OCI-M2 (cell line): ENCODE measurements at regions not wholly inside any gene's neighbourhood (a gene's known extent, or its start where the extent isn't known, plus 50 kb on each side); places are given as distances from the start of the nearest gene placed in this dataset.

Experiments
- DNase-seq: peaks from one replicate; lab custom pipeline; 2025; ENCODE audit not compliant: unreplicated experiment; lab: John Stamatoyannopoulos, UW

GRCh38 chr14:96979611-96980074 lies 182.5 kb downstream of the VRK1 start:
- no peak for DNase-seq

DNA sequence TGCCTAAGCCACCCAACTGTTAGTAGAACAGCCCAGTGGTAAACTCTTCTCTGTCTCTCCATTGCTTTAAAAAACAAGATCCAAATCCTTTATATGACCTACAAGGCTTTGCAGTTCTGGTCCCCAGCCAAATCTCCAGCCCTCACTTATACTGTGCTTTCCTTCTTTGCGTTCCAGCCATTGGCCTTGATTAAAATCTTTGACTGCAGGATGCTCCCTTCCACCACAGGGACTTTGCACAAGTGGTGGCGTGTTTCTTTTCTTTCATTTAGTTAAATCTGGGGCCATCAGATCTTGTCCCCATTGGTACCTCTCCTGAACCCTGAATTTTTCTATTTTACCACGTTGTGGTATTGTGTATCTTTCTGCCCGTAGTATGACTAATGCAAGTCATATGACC lies 183.7 kb downstream of the VRK1 start:
- no peak for DNase-seq

- DNase-seq: no peak
Observed at GRCh38 chr14:96986256-96987085, 189.3 kb downstream of the VRK1 start.

DNA sequence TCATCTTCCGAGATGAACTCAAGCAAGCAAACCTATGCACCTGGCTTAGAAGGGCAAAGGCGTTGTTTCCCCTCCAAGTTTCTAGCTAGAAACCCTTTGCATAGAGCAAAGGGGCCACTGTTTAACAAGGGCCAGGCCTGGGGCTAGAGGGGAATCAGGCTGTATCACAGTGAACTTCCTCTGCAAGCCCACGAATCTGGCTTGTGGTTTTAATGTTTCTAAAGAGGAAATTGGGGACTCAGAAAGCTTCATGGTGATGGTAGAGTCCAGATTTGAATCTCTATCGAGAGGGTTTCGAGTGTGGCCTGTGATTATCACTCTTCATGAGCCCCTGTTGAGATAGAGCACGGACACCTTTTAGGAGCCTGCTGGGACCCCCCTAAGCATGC lies 189.9 kb downstream of the VRK1 start:
- DNase-seq: no peak

- DNase-seq: no peak
Observed at GRCh38 chr14:96987771-96988170, 190.6 kb downstream of the VRK1 start.

- DNase-seq: no peak
Observed at GRCh38 chr14:96989306-96989705, 192.1 kb downstream of the VRK1 start.

- no peak for DNase-seq
Observed at GRCh38 chr14:96991226-96991625, 194.0 kb downstream of the VRK1 start.

- no peak for DNase-seq
Observed at GRCh38 chr14:96994999-96995398, 197.8 kb downstream of the VRK1 start.

DNA sequence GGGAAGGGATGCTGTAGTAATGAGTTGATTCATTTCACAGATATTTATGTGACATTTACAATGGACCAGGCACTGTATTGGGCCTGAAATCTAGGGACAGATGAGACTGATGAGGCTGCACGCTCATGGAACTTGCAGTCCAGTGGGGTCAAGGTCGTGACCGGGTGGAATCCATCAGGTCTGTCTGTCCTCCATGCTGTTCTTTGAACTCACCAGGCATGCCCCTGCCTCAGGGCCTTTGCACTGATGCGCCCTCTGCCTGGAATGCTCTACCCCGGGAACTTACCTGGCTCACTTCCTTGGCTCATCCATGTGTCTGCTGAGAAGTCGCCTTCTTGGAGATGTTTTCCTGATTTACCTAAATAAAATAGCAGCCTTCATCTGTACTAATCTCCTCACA lies 200.1 kb downstream of the VRK1 start:
- no peak for DNase-seq

DNA sequence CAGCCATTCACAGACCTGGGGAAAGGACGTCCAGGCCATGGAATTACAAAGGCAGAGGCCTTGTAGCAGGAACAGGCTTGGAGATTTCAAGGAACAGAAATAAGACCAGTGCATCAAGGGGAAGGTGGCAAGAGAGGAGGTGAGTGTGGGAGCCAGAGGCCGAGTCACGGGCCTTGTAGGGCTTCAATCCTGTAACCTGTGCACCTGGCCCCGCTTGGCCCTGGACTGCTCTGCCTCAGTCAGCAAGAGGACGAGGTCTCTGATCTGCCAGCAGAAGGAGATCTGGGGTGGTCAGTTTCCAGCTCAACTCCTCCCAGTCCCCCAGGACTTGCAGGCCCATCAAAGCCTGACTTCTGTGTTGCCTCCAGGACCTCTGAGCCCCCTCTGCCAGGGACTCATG lies 200.8 kb downstream of the VRK1 start:
- no peak for DNase-seq

DNA sequence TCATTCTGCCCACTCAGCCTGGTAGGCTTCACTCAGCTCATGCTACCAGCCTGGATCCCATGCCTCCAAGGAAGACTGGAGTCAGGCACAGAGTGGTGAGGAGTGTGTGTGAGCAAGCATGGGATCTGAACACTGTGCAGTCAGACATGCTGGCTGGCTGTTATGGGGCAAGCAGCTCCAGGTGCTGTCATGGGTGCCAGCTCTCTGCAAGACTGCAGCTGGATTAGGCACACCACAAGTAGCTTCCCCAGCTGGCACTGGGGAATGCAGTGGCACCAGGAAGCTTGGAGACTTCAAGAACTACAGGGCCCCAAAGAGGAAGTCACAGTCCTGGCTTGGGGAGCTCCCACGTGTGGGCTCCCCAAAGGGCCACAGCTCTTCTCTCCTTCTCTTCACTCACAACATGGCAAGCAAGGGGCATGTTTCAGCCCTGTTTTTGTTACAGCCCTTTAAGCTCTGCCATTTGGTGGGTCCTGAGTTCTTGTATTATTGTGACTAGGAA lies 202.5 kb downstream of the VRK1 start:
- no peak for DNase-seq

DNA sequence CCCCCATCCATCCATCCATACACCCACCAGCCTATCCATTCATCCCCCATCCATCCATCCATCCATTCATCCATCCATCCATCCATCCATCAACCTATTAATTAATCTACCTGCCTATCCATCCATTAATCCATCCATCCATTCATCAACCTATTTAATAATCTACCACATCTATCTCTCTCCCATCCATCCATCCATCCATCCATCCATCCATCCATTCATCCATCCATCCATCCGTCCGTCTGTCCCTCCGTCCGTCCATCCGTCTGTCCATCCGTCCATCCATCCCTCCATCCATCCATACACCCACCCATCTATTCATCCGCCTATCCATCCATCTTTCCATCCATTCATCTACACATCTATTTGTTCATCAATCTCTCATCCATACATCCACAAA lies 205.3 kb downstream of the VRK1 start:
- DNase-seq: no peak

GRCh38 chr14:97005934-97006333 lies 208.8 kb downstream of the VRK1 start:
- no peak for DNase-seq

DNA sequence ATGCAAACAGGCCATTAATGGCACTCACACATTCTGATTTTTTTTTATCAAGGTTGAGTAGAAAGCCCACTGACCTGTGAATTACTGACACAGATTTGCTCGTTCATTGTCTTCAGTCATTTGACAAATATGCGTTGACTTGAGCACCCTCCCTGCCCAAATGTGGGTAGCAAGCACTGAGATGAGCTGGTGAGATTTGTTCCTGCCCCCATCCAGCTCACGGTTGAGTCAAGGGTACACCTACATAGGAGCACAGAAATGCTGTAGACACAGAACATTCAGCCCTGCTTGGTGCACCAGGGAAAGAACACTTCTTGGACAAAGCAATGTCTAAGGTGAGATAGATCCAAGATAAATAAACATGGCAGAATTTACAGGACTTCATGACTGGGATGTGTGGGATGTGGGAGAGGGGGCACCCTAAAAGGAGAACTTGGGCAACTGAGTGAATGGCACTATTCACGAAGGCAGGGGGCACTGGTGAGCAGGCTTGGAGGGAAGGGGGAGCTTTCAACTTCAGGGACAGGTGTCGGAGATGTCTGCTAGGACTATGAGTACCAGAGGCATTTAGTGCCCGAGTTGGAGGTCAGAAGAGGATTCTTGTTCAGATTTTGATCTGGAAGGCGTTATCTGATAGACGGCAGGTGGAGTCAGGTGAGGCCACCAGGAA lies 213.4 kb downstream of the VRK1 start:
- DNase-seq: no peak

- DNase-seq: no peak
Observed at GRCh38 chr14:97013878-97014277, 216.7 kb downstream of the VRK1 start.

DNA sequence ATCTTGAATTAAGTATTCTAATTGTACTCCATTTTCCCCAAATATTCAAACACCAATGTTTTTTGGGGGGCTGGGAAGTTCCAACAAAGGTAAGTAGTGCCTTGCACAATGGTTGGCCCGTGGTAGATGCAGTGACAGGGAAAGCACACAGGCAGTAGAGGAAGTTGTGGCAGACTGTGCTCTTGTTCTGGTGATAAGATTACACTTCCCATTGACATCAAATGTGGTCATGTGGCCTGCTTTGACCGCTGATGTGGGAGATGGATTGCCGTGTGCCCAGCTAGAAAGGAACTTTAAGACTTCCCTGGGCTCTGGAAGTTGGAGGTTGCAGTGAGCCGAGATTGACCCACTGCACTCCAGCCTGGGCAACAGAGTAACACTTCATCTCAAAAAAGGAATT lies 223.8 kb downstream of the VRK1 start:
- DNase-seq: no peak

DNA sequence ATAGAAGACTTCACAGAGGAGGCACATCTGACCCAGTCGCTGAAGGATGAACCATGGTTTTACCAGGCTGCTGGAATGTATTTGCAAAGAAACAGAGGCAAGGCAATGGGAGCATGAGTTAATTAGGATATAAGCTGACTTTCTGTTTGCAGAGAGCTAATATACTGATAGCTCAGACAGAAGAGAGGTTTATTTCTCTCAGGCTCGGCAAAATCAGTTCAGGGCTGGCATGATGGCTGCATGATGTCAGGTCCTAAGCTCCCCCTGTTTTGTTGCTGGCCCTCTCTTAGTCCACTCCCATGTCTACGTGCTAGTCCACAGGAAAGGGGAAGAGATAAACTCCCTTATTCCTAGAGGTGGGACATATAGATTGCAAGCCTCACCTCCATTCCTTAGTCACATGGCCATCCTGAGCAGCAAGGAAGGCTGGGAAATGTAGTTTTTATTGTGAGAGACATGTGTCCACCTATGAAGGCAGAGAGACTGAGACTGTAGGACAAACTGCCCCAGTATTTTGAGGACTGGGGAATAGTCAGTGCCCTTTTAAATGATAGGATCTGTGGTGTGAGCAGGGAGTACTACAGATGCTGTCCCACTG lies 224.5 kb downstream of the VRK1 start:
- no peak for DNase-seq

- DNase-seq: no peak
Observed at GRCh38 chr14:97022741-97023140, 225.6 kb downstream of the VRK1 start.

- no peak for DNase-seq
Observed at GRCh38 chr14:97023871-97024270, 226.7 kb downstream of the VRK1 start.

DNA sequence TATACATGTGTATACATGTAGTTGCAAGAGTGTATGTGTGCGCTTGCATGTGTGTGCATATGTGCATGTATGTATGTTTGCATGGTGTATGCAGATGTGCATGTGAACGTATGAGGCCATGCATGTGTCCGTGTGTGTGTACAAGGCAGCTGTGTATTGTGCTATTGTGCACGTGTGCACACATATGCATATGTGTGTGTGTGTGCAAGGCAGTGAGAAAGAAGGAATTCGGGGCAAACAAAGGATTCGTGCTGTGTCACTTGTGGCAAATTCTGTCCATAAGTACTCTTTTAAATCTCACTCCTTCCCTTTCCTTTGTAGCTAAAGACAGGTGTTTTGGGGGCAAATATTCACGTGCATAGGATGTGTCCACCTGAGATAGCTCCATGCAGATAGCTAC lies 227.1 kb downstream of the VRK1 start:
- no peak for DNase-seq

- no peak for DNase-seq
Observed at GRCh38 chr14:97025722-97026121, 228.5 kb downstream of the VRK1 start.
